GM19397 (cell line): ENCODE measurements at regions not wholly inside any gene's neighbourhood (a gene's known extent, or its start where the extent isn't known, plus 50 kb on each side); places are given as distances from the start of the nearest gene placed in this dataset.

ENCODE experiments used
- ATAC-seq: cut with Tn5 transposase; IDR thresholded peaks from one replicate; pipeline ENCODE4 v1.9.1; 2021; ENCODE audit warnings: mild to moderate bottlenecking, moderate library complexity; ENCODE audit not compliant: unreplicated experiment

- no peak for ATAC-seq
These were observed 132.8 kb upstream of the TCERG1L start for GRCh38 chr10:131444286-131444685.

GRCh38 chr10:131444862-131445461 is 133.4 kb upstream of the TCERG1L start:
- no peak for ATAC-seq

- ATAC-seq = no peak
These were observed 134.1 kb upstream of the TCERG1L start for GRCh38 chr10:131445623-131446022.

- no peak for ATAC-seq
These were observed 134.7 kb upstream of the TCERG1L start for GRCh38 chr10:131446171-131446570.

GRCh38 chr10:131448171-131448570 is 136.7 kb upstream of the TCERG1L start:
- ATAC-seq = no peak

GRCh38 chr10:131448883-131449282 is 137.4 kb upstream of the TCERG1L start:
- ATAC-seq = no peak

- ATAC-seq = no peak
These were observed 138.8 kb upstream of the TCERG1L start for GRCh38 chr10:131450216-131450765.

- ATAC-seq = no peak
These were observed 140.0 kb upstream of the TCERG1L start for GRCh38 chr10:131451407-131452015.

GRCh38 chr10:131452926-131453720 is 141.6 kb upstream of the TCERG1L start:
- ATAC-seq = no peak

- no peak for ATAC-seq
These were observed 142.5 kb upstream of the TCERG1L start for GRCh38 chr10:131453721-131454634.

- no peak for ATAC-seq
These were observed 144.9 kb upstream of the TCERG1L start for GRCh38 chr10:131456411-131456810.

- ATAC-seq = no peak
These were observed 149.6 kb upstream of the TCERG1L start for GRCh38 chr10:131461093-131461492.

GRCh38 chr10:131464789-131465188 is 153.3 kb upstream of the TCERG1L start:
- no peak for ATAC-seq

- ATAC-seq = no peak
These were observed 158.0 kb upstream of the TCERG1L start for GRCh38 chr10:131469551-131469950.

- ATAC-seq = no peak
These were observed 162.1 kb upstream of the TCERG1L start for GRCh38 chr10:131473645-131474044.

GRCh38 chr10:131474416-131474815 is 162.9 kb upstream of the TCERG1L start:
- no peak for ATAC-seq

GRCh38 chr10:131475043-131475442 is 163.5 kb upstream of the TCERG1L start:
- no peak for ATAC-seq

GRCh38 chr10:131475803-131476202 is 164.3 kb upstream of the TCERG1L start:
- no peak for ATAC-seq

- ATAC-seq = no peak
These were observed 166.1 kb upstream of the TCERG1L start for GRCh38 chr10:131477457-131478121.

GRCh38 chr10:131478377-131478989 is 167.0 kb upstream of the TCERG1L start:
- no peak for ATAC-seq
